ENCODE measurements at regions not wholly inside any gene's neighbourhood (a gene's known extent, or its start where the extent isn't known, plus 50 kb on each side); places are given as distances from the start of the nearest gene placed in this dataset.

DNA sequence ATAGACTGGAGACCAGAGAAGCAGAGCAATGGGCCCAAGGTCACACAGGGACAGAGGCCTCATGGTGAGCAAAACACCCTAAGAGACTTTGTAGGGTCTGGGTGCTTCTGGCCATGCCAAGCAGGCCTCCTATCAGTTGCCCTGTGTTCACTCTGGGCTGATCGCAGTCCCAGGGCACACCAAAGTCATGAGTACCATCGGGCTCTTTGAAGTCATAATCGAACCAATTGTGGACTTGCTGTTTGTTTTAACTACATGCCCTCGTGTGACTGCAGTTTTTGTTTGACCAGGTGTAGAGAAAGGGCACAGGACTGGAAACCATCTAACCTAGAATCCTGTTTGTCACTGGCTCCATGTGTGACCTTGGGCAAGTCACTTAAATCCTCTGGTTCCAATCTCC, 172.5 kb upstream of the CPEB2 start:
- TF ChIP-seq, protein P1, sequence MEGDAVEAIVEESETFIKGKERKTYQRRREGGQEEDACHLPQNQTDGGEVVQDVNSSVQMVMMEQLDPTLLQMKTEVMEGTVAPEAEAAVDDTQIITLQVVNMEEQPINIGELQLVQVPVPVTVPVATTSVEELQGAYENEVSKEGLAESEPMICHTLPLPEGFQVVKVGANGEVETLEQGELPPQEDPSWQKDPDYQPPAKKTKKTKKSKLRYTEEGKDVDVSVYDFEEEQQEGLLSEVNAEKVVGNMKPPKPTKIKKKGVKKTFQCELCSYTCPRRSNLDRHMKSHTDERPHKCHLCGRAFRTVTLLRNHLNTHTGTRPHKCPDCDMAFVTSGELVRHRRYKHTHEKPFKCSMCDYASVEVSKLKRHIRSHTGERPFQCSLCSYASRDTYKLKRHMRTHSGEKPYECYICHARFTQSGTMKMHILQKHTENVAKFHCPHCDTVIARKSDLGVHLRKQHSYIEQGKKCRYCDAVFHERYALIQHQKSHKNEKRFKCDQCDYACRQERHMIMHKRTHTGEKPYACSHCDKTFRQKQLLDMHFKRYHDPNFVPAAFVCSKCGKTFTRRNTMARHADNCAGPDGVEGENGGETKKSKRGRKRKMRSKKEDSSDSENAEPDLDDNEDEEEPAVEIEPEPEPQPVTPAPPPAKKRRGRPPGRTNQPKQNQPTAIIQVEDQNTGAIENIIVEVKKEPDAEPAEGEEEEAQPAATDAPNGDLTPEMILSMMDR (IDR thresholded peaks at IDR 0.05) = no peak
- no peak for TF ChIP-seq POLR2A (IDR thresholded peaks at IDR 0.05)
